Glomerular endothelial cell (primary cell): ENCODE measurements at regions not wholly inside any gene's neighbourhood (a gene's known extent, or its start where the extent isn't known, plus 50 kb on each side); places are given as distances from the start of the nearest gene placed in this dataset.

Experiments used
- DNase-seq: peaks from one replicate; pipeline ENCODE4 v3.0.0-alpha.2; 2011; ENCODE audit warnings: low read depth, low spot score; ENCODE audit errors: extremely low read depth

- no peak for DNase-seq
Measured at GRCh38 chr21:15363921-15364320, 299.1 kb upstream of the NRIP1 start.

- DNase-seq, result no peak
Measured at GRCh38 chr21:15365751-15366392, 301.1 kb upstream of the NRIP1 start.

DNA sequence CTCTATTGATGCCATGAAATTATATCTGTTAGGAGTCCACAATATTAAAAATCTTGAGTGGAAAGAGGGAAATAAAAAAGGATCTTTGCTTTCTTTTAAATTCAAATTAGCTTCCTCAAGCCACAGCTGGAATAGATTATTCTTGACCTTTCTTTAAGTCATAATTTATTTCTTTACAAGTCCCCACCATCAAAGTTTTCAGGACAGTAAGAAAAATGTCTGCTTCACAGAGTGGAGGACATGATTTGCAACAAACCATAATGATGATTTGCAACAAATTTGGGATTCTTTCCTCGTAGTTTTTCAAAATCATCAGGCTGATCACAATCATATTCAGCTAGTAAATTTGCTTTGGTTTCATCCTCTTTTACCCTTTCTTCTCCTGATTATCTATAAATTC, 301.8 kb upstream of the NRIP1 start:
- DNase-seq, result no peak

DNA sequence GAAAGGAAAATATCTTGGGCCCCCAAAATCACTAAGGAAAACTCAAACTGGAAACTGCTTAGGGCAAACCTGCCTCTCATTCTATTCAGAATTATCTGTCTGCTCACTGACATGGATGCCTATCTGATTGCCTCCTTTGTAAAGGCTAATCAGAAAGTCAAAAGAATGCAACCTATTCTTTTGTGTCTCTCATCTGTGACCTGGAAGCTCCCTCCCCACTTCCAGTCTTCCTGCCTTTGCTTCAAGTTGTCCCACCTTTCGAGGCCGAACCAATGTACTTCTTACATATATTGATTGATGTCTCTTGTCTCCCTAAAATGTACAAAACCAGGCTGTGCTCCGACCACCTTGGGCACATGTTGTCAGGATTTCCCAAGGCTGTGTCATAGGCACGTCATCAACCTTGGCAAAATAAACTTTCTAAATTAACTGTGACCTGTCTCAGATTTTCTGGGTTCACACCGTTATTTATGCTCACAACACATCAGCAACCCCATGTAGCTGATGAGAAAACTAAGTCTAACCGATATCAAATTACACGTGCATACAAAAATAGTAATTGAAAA, 302.3 kb upstream of the NRIP1 start:
- no peak for DNase-seq

DNA sequence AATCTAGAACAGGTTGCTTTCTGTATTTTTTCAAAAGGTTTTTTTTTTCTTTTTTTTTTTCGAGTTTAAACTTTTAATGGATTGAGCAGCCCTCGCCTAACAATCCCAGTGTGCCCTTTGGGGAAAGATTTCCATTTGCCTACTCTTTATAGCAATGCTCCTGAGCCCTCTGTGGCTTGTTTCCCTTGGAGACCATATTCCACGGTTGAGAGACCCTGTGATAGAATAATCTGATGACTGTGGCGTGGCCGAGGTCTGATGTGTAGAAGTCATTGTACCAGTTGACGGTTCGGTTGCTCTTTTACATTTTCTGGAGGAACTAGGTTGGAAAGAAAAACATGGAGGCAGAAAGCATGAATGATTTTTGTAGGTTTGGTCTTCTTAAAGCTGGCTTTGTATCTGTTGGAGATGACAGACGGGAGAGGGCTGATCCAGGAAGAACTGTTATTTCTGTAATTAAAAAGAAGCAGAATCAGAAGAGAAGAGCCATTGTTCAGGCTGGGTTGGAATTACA, 305.7 kb upstream of the NRIP1 start:
- no peak for DNase-seq

DNA sequence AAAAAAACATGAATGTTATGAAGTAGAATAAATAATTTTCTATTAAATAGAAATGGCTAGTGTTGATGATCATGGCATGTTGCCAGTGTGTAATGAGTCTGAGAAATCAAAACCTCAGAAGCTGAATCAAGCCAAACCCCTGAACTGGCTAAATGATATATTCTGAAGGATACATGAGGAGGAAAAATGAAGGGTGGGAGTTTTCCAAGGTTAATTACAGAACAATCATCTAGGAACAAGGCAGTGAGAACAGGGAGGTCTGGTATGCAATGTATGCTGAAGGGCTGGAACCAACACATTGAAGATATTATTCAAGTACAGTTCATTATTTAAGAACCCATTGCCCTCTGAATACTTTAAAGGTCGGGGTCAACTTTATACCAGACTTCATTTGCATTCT, 309.1 kb upstream of the NRIP1 start:
- DNase-seq, result no peak

DNA sequence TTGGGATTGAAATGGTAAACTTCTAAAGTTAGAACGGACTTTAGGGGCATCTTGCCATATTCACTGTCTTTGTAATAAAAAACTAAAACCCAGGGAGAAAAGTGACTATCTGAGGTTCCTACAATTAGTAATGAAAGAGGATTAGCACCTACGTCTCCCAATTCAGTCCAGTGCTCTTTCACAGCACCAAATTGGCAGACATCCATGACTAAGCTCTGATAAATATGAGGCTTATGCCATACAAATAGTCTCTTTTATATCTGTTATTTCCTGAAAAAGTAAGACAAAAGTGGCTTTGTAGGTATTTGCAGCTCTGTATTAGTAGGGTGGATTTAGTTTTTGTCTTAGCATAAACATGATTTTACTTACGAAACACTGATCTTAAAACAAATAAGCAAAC, 315.0 kb upstream of the NRIP1 start:
- no peak for DNase-seq

GRCh38 chr21:15383588-15383987, 318.8 kb upstream of the NRIP1 start:
- no peak for DNase-seq

DNA sequence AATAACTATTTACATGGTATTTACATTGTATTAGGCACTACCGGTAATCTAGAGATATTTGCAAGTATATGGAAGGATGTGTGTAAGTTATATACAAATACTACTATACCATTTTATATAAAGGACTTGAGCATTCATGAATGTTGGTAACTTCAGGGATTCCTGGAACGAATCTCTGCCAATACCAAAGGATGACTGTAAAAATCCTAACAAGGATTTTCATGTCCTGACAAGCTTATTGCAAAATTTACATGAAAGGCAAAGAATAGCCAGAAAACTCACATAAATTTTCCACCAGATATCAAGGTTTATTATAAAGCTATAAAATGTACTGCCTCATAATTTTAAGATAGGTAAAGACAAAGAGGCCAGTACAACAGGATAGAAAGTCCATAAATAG, 325.2 kb upstream of the NRIP1 start:
- DNase-seq, result no peak

GRCh38 chr21:15397258-15397657, 332.5 kb upstream of the NRIP1 start:
- DNase-seq, result no peak

GRCh38 chr21:15400905-15401304, 328.9 kb upstream of the USP25 start:
- no peak for DNase-seq

- no peak for DNase-seq
Measured at GRCh38 chr21:15401331-15401730, 328.5 kb upstream of the USP25 start.

DNA sequence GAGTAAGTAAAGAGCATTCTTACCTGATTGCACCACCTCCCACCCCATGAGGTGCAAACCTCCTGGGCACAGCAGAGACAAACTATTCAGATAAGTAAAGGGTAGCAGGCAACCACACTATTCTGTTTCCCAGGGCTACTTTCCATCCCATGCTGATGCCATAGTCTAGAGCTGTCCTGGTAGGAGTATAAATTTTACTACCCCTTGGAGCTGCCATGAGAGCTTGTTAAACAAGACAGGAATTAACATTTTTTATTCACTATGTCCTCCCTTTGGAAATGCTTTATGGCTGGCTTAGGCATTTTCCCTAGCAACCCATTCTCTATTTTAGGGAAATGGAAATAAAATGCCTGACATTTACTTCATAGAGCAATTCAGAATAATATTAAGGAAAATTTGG, 324.6 kb upstream of the USP25 start:
- DNase-seq, result no peak

DNA sequence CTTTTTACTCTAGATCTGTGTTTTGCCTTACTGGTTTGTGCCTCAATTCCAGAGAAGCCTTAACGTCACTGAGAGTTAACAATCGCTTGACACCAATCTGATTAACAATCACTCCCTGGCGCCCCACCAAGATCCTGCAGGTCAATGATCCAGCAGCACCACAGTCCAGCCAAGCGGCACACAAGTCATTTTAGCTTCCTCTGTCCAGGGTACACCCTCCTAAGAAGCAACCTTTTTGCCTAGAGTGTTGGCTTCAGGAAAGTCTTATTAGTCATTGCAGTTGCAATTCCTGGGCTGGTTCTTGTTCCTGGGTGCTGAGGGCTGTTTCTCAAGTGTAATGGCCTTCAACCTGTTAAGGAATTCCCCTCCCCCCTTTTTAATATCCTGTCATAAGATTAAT, 323.0 kb upstream of the USP25 start:
- no peak for DNase-seq

- no peak for DNase-seq
Measured at GRCh38 chr21:15407585-15407984, 322.2 kb upstream of the USP25 start.

DNA sequence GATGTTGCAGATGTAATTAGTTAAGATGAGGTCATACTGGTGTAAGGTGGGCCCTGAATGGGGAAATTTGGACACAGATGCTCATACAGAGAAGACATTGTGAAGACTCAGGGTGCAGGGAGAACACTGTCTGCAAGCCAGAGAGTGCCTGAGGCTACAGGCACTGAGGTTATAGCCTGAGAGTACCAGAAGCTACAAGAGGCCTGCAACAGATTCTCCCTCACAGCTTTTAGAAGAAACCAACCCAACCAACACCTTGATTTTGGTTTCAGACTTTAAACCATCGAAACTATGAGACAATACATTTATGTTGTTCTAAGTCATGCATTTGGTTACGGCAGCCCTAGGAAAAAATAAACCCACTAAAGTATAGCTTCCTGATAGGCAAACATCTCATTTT, 321.7 kb upstream of the USP25 start:
- no peak for DNase-seq

- DNase-seq, result no peak
Measured at GRCh38 chr21:15409031-15409430, 320.8 kb upstream of the USP25 start.

GRCh38 chr21:15410853-15411252, 318.9 kb upstream of the USP25 start:
- no peak for DNase-seq

- no peak for DNase-seq
Measured at GRCh38 chr21:15414057-15414456, 315.7 kb upstream of the USP25 start.

DNA sequence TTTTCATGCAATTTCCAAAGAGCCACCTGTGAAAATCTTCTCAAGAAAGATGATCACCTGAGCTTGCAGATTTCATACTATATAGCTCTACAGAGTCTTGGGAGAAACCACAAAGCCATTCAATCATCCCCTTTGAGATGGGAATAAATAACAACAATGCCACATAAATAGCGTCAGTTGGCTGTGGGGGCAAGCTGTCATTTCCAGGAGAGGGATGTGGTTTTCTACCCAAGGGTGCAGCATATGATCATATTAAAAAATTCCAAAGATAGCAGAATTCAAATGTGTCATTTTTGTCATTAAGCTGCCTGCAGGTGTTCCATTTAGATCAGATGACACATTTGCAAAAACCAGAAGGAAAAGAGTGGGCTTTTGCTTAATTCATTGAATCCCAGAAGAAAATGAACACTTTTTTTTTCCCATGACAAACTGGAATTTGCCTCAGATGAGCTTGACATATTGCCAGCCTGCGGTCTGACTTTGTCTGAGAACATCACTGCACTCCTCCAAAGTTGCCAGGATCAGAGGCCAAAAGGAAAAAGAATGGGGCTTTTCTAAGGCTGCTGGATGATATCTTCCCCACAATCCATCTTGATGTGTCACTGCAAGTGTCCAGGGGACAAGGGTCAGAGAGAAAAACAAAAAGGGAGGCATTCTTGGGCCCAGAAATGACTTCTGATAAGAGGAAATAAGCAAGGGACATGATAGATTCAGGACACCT, 314.1 kb upstream of the USP25 start:
- no peak for DNase-seq

- no peak for DNase-seq
Measured at GRCh38 chr21:15421441-15421881, 308.3 kb upstream of the USP25 start.

GRCh38 chr21:15421947-15422346, 307.8 kb upstream of the USP25 start:
- DNase-seq, result no peak
